Head of caudate nucleus (tissue), 42 donors: ENCODE measurements at regions not wholly inside any gene's neighbourhood (a gene's known extent, or its start where the extent isn't known, plus 50 kb on each side); places are given as distances from the start of the nearest gene placed in this dataset.
"Not testable (repeated sequence)": the region's sequence is repeated elsewhere in the genome, so short reads cannot be mapped to it uniquely, and the experiment has no call there.

Experiments
- DNase-seq, 42 donors: peaks; one replicate each; pipeline versions ENCODE4 v3.0.0 to v3.0.0-alpha.2; 2020 to 2021; ENCODE audit warnings: mixed read lengths in 7 of 42
- intact Hi-C: fragments of 100-400 bp; cut with DNase I; formaldehyde crosslinking; loops from one replicate; pipeline ENCODE4 v1.15.0; 2022

DNA sequence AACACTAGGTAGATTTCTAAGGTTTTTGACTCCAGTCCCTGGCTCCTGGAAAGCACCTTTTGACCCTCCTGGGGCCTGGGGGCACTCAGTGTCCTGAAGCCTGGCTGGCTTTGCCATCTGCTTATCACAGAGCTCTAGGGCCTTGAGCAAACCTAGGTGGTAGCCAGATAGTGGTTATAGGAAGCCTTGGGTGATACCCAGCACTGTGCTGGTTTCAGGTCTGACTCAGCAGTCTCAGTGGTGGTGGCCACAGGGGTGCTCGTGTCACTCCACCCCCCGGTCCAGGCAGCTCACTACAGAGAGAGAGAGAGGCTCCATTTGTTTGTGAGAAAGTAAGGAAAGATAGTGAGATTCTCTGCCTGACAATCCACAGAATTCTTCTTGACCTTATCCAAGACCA lies 195.8 kb upstream of the ZFP42 start:
- intact Hi-C loops = no loop called here
- no peak for DNase-seq

- DNase-seq = peak in 28 of 42 donors; percentile 12 to 74 (median 34)
- intact Hi-C loops = no loop called here
These were observed 184.0 kb upstream of the ZFP42 start for GRCh38 chr4:187811591-187811990.

DNA sequence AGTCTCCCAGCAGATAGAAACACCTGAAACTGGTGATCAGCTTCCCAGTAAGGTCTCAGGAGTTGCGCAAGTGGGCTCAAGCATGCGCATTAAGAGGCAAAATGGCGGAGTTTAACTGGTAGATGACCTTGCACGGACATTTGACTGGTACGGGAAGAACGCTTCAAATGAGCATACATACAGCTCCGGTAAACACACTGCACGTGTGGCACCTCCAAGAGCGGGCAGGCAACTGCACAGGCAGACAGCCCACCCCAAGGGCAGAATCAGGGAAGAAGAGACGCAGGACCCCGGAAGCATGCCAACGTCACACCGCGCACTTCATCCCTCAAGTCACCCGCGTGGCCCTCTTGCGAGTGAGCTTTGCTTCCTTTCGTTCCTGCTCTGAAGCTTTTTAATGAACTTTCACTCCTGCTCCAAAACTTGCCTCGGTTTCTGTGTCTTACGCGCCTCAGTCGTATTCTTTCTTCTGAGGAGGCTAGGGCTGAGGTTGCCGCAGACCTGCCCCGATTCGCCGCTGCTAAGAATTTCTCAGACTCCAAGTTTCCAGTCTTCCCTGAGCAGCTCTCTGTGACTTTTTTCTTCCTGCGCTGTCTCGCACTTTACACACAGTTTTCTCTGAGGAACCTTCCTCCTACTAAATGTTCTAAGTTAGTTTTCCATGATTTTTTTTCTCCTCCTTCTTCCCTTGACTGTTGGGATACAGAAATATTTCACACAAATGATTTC lies 180.7 kb upstream of the ZFP42 start:
- DNase-seq = peak in 5 of 42 donors; percentile 5 to 27 (median 10)
- intact Hi-C loops = no loop called here

DNA sequence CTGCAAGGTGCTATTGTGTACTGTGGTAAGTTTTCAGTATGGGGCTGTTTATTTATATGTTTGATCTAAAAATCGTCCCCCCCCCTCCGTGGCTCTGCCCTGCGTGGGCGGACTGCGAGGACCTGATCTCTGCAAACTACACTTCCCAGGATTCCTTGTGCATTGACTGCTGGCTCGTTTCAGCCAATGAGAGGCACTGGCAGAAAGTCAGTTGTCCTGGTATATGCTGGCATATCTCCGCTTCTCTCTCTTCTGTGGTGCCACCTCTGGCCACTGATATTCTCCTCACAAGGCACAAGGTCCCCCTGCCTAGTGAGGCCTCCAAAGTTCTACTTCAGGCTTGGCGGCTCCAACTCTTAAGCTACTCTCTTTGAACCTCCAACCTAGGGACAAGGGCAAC lies 168.8 kb upstream of the ZFP42 start:
- intact Hi-C loops = no loop called here
- no peak for DNase-seq

DNA sequence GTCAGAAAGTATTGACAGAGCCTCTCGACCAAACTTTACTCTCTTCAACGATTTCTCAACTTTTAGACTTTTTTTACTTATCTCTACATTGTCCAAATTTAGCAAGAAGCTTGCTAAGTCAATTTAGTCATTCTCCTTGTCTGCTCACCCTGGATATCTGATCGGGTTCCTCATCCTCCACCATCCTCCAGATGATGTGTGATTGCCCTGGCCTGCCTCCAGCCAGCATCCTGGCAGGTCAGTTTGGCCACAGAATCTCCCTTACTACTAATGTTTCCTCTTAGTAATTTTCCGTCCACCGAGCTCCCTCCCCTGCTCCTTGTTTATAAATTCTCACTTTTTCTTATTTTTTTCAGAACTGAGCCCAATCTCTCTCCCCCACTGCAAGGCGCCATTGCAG lies 167.9 kb upstream of the ZFP42 start:
- intact Hi-C loops = no loop called here
- DNase-seq = no peak

GRCh38 chr4:187839765-187840164 lies 155.8 kb upstream of the ZFP42 start:
- no peak for DNase-seq
- intact Hi-C loops = no loop called here

- intact Hi-C loops = no loop called here
These were observed 154.8 kb upstream of the ZFP42 start for GRCh38 chr4:187840814-187841213.

GRCh38 chr4:187849556-187850225 lies 145.9 kb upstream of the ZFP42 start:
- intact Hi-C loops = no loop called here
- no peak for DNase-seq

More at GRCh38 chr4:187840814-187841213, 154.8 kb upstream of the ZFP42 start:
- no peak for DNase-seq

- no peak for DNase-seq
- intact Hi-C loops = no loop called here
These were observed 129.7 kb upstream of the ZFP42 start for GRCh38 chr4:187865914-187866313.

- no peak for DNase-seq
- intact Hi-C loops = no loop called here
These were observed 112.5 kb upstream of the ZFP42 start for GRCh38 chr4:187883049-187883448.

DNA sequence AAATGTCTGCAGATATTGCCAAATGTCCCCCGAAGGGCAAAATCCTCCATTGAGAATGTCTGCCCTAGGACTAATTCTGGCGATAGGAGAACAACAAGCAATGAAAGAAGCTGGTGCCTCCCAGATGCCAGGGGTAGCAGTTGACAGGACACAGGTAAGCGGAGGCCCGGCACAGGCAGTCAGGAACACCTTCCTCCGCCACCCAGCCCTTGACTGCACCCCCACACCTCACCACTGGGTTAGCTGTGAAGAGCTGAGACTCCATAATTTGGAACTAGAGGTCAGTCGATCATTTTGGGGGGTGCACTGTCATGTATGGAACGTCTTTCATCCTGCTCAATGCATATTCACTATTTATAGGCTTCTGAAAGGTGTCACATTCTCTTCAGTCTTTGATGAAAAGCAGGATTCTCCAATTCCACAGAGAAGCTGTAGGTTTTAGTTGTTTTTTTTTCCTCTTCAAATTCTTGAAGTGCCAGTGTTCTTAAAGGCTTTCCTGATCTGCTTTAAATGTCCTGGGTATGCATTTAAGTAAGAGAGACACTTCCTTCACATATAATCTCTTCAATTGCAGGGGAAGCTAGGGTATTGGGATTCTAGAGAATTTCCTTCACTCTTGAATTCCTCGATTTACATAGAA lies 111.6 kb upstream of the ZFP42 start:
- no peak for DNase-seq
- intact Hi-C loops = no loop called here

- DNase-seq = no peak
These were observed 107.7 kb upstream of the ZFP42 start for GRCh38 chr4:187887906-187888305.

DNA sequence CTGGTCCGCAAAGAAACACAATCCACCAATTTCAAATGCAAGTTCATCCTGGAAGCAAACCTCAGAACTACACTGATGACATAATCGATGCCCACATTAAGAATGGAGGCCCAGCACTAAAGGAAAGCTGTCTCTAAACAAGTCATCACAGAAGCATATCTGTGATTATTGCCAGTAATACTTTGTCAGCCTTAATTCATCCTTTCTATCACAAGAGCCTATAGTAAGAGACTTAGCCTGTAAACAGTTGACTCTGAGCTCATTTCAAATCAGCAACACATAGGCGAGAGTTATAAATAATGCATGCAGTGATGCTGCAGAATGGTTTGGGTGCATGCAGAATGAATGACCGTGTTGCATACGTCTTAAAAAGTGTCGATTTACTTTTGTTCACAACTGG lies 105.9 kb upstream of the ZFP42 start:
- no peak for DNase-seq

More at GRCh38 chr4:187887906-187888305, 107.7 kb upstream of the ZFP42 start:
- intact Hi-C loops = no loop called here

GRCh38 chr4:187893418-187893817 lies 102.2 kb upstream of the ZFP42 start:
- intact Hi-C loops = no loop called here
- no peak for DNase-seq

More for the DNA sequence above, 105.9 kb upstream of the ZFP42 start:
- intact Hi-C loops = no loop called here

DNA sequence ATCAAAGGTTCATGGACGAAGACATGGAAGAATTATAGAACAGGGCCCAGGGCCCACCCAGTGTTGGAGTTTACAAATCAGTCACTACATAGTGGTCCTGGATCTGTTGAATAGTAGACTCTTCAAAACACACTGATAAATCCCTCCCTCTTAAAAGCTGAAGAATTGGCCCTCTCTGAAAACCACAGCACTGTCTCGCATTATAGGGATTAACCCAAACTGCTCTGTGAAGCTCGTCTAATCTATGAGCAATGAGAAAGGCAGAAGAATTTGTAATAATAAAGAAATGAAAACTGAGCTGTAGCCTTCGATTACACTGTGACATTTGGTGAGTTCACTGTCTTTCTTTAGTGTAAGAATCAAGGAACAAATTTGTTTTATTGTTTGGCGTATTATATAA lies 92.5 kb upstream of the ZFP42 start:
- no peak for DNase-seq
- intact Hi-C loops = no loop called here

- intact Hi-C loops = no loop called here
- no peak for DNase-seq
These were observed 91.9 kb upstream of the ZFP42 start for GRCh38 chr4:187903700-187904099.

DNA sequence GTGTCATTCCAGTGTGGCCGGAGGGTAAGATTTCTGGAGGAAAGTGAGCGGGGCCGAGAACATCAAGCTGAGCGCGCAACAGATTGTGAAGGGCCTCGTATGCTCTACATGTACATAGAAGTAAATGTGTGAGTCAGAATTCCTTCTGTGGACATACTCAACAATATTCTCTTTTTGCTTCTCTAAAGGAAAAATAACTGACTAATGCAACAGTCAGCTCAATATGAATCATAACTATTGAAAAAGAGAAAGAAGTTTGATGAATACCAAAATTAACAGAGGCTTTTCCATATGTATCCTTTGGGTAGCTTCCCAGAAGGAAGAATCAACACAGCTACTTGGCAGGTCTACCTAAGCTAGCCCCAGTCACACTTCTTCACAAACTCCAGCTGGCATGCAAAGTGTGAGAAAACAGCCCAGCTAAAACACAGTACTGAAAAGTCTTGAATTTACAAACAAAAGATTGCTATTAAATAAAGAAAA lies 87.5 kb upstream of the ZFP42 start:
- no peak for DNase-seq
- intact Hi-C loops = no loop called here

GRCh38 chr4:187908731-187909130 lies 86.8 kb upstream of the ZFP42 start:
- intact Hi-C loops = no loop called here
- no peak for DNase-seq

GRCh38 chr4:187910741-187911140 lies 84.8 kb upstream of the ZFP42 start:
- DNase-seq = no peak
- intact Hi-C loops = no loop called here

GRCh38 chr4:187915406-187915805 lies 80.2 kb upstream of the ZFP42 start:
- DNase-seq, intact Hi-C loops: not testable (repeated sequence)
